GM19324 (cell line): ENCODE measurements at regions not wholly inside any gene's neighbourhood (a gene's known extent, or its start where the extent isn't known, plus 50 kb on each side); places are given as distances from the start of the nearest gene placed in this dataset.

Experiments used
- ATAC-seq: cut with Tn5 transposase; IDR thresholded peaks from one replicate; pipeline ENCODE4 v1.9.1; 2021; ENCODE audit warnings: mild to moderate bottlenecking, moderate library complexity; ENCODE audit not compliant: unreplicated experiment, low FRiP score

GRCh38 chr6:111957623-111958315 is 84.5 kb upstream of the FYN start:
- ATAC-seq: no peak

- ATAC-seq: no peak
Observed at GRCh38 chr6:111958534-111958933, 85.3 kb upstream of the FYN start.

- no peak for ATAC-seq
Observed at GRCh38 chr6:111959766-111960165, 86.5 kb upstream of the FYN start.

GRCh38 chr6:111967131-111967530 is 86.8 kb upstream of the CCN6 start:
- no peak for ATAC-seq

GRCh38 chr6:111970426-111970825 is 83.5 kb upstream of the CCN6 start:
- ATAC-seq: no peak

- ATAC-seq: no peak
Observed at GRCh38 chr6:111971181-111971841, 82.6 kb upstream of the CCN6 start.

GRCh38 chr6:111971866-111972532 is 81.9 kb upstream of the CCN6 start:
- ATAC-seq: no peak

GRCh38 chr6:111972745-111973117 is 81.2 kb upstream of the CCN6 start:
- ATAC-seq: no peak

GRCh38 chr6:111973118-111973761 is 80.7 kb upstream of the CCN6 start:
- ATAC-seq: no peak

GRCh38 chr6:111973927-111974639 is 79.8 kb upstream of the CCN6 start:
- no peak for ATAC-seq

- no peak for ATAC-seq
Observed at GRCh38 chr6:111975466-111975865, 78.4 kb upstream of the CCN6 start.

GRCh38 chr6:111976139-111976538 is 77.8 kb upstream of the CCN6 start:
- no peak for ATAC-seq

GRCh38 chr6:111978532-111979149 is 75.3 kb upstream of the CCN6 start:
- no peak for ATAC-seq

- ATAC-seq: no peak
Observed at GRCh38 chr6:111979633-111980032, 74.3 kb upstream of the CCN6 start.

GRCh38 chr6:111980143-111980542 is 73.8 kb upstream of the CCN6 start:
- no peak for ATAC-seq

GRCh38 chr6:111980971-111981840 is 72.7 kb upstream of the CCN6 start:
- ATAC-seq: no peak

- ATAC-seq: no peak
Observed at GRCh38 chr6:111982681-111983080, 71.2 kb upstream of the CCN6 start.

- ATAC-seq: no peak
Observed at GRCh38 chr6:111983193-111983592, 70.7 kb upstream of the CCN6 start.

- no peak for ATAC-seq
Observed at GRCh38 chr6:111984081-111984480, 69.8 kb upstream of the CCN6 start.
